ENCODE measurements at regions not wholly inside any gene's neighbourhood (a gene's known extent, or its start where the extent isn't known, plus 50 kb on each side); places are given as distances from the start of the nearest gene placed in this dataset.
"Not testable (repeated sequence)": the region's sequence is repeated elsewhere in the genome, so short reads cannot be mapped to it uniquely, and the experiment has no call there.

DNA sequence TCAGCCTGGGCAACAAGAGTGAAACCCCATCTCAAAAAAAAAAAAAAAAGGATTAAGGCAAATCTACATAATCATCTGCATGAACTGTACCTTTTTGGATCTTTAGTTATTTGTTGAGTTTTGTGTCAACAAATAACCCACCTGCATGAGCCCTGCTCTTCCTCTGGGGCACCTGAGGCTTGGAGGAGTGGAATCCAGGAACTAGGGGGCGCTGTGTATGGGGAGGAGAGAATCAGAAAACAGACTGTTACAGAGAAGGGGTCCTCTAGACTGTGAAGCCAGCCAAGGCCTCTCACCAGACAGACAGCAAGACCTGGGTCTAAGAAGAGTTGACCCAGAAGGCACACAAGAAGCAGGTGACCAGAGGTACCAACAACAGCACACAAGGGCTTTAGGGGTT lies 682.8 kb upstream of the NRP1 start:
- DNase-seq (ENCODE audit: low spot score) = no peak
- in situ Hi-C loops (cut with MboI; ENCODE audit: low pct_unique_long_range_greater_than_20kb, low sequenced_read_pairs, unreplicated experiment) = no loop called here
- TF ChIP-seq CTCF (IDR thresholded peaks at IDR 0.05; ENCODE audit: extremely low read depth, insufficient read depth, missing control alignments) = no peak

DNA sequence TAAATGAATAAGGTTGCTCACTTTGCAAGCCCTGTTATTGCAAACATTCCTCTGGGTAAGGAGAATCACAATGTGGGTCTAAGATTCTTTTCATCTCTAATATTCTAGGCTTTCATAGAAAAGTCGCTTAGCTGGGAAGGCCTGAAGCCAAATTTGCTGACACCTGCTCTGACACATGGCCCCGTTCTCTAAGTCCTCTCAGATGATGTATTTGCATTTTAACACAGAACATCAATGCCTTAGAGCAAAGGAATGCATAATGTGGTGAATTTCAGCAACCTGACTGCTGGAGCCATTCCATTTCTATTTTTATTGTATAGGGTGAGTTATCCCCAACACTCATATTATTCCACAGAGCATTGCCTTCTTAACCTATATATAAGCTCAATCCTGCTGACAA lies 682.1 kb upstream of the NRP1 start:
- no peak for TF ChIP-seq CTCF (IDR thresholded peaks at IDR 0.05; ENCODE audit: extremely low read depth, insufficient read depth, missing control alignments)
- no peak for DNase-seq (ENCODE audit: low spot score)
- in situ Hi-C loops (cut with MboI; ENCODE audit: low pct_unique_long_range_greater_than_20kb, low sequenced_read_pairs, unreplicated experiment) = no loop called here

DNA sequence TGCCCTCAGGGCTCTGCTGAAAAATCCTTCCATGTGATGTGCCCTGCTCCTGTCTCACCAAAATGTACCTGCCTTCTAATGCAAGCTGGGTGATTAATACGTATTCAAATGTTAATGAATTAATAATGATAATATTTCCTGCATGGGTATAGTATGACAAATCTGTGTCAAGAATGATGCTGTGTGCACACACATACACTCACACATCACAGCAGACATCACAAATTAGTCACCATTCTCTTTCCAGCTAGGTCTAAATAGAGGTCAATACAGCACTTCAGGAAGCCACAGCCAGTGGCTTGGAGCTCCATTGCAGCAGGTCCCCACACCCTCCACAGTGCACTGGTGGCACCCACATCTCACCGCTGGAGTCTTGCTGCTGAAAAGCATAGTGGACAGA lies 681.2 kb upstream of the NRP1 start:
- in situ Hi-C loops (cut with MboI; ENCODE audit: low pct_unique_long_range_greater_than_20kb, low sequenced_read_pairs, unreplicated experiment) = no loop called here
- DNase-seq (ENCODE audit: low spot score) = no peak
- no peak for TF ChIP-seq CTCF (IDR thresholded peaks at IDR 0.05; ENCODE audit: extremely low read depth, insufficient read depth, missing control alignments)

DNA sequence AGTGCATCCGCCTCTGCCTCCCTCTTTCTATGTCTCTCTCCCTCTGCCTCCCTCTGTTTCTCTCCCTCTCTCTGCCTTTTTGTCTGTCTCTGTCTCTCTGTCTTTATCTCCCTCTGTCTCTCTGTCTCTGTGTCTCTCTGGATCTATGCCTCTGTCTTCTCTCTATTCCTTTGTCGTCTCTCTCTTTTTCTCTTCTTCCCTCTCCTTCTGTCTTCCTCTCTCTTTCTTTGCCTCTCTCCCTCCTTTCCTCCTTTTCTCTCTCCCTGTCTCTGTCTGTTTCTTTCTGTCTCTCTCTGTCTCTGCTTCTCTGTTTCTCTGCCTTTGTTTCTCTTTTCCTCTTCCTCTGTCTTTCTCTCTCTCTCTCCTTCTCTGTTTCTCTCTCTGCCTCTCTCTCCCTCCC lies 678.8 kb upstream of the NRP1 start:
- in situ Hi-C loops (cut with MboI; ENCODE audit: low pct_unique_long_range_greater_than_20kb, low sequenced_read_pairs, unreplicated experiment) = no loop called here
- DNase-seq (ENCODE audit: low spot score) = no peak
- no peak for TF ChIP-seq CTCF (IDR thresholded peaks at IDR 0.05; ENCODE audit: extremely low read depth, insufficient read depth, missing control alignments)

DNA sequence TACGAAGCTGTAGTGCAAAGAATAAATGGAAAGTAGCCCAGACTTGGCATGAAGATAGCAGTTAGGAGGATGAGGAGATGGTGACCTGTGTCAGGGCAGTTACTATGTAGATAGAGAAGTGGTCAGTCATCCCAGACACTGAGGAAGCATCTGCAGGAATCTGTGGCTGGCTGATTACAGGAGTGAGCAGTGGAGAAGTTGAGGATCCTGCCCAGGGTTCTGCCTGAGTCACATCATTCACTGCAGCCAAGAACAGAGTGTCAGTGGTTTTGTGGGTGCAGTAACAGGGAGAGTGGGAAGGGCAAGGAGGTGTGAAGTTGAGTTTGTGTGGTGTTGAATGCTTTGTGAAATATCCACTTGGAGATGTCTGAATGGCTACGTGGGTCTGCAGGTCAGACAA lies 676.4 kb upstream of the NRP1 start:
- in situ Hi-C loops (cut with MboI; ENCODE audit: low pct_unique_long_range_greater_than_20kb, low sequenced_read_pairs, unreplicated experiment) = no loop called here

DNA sequence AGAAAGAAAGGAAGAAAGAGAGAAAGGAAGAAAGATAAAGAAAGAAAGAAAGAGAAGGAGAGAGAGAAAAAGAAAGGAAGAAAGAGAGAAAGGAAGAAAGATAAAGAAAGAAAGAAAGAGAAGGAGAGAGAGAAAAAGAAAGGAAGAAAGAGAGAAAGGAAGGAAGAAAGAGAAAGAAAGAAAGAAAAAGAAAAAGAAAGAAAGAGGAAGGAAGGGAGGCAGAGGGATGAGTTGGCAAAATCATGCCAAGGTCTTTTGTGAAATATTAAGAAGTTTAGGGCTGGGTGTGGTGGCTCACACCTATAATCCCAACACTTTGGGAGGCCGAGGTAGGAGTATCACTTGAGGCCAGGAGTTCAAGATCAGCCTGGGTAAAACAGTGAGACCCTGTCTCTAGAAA lies 675.8 kb upstream of the NRP1 start:
- in situ Hi-C loops (cut with MboI; ENCODE audit: low pct_unique_long_range_greater_than_20kb, low sequenced_read_pairs, unreplicated experiment); DNase-seq (ENCODE audit: low spot score): not testable (repeated sequence)

More for the DNA sequence above, 676.4 kb upstream of the NRP1 start:
- TF ChIP-seq CTCF (IDR thresholded peaks at IDR 0.05; ENCODE audit: extremely low read depth, insufficient read depth, missing control alignments) = no peak
- no peak for DNase-seq (ENCODE audit: low spot score)

DNA sequence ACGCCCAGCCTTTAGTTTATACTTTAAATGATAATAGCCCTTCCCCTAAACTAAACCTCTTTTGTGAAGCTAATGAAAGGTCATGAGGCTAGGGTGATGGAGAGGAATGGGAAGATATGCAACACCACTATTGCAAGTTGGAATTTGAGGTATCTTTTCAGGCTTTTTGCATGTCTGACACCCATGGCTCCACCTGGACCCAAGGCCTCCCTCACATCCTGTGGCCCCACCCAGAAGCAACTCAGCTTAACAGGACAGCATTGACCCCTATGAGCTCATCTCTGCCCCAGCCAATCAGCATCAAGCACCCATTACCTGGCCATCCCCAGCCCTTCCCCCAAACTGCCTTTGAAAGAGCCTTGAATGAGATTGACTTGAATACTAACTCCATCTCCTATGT lies 674.2 kb upstream of the NRP1 start:
- no peak for TF ChIP-seq CTCF (IDR thresholded peaks at IDR 0.05; ENCODE audit: extremely low read depth, insufficient read depth, missing control alignments)

More for the DNA sequence above, 674.2 kb upstream of the NRP1 start:
- no peak for DNase-seq (ENCODE audit: low spot score)
- in situ Hi-C loops (cut with MboI; ENCODE audit: low pct_unique_long_range_greater_than_20kb, low sequenced_read_pairs, unreplicated experiment) = no loop called here
